Lower leg skin (tissue), 4 donors: ENCODE measurements at regions not wholly inside any gene's neighbourhood (a gene's known extent, or its start where the extent isn't known, plus 50 kb on each side); places are given as distances from the start of the nearest gene placed in this dataset.

ENCODE experiments used
- DNase-seq, 2 donors: peaks; one replicate each; pipeline ENCODE4 v3.0.0-alpha.2; 2019; ENCODE audit warnings: low spot score in 2 of 2
- H3K4me3 ChIP-seq: fragments of 200-600 bp; sonication (generic); 2 replicates; pipeline ENCODE4 v1.5.1; 2017; ENCODE audit warnings: mild to moderate bottlenecking, low read depth; ENCODE audit not compliant: poor library complexity, severe bottlenecking
- POLR2A ChIP-seq, 2 donors: fragments of 450-650 bp; IDR thresholded peaks; one replicate each; pipeline ENCODE4 v1.6.1; 2016 to 2017; ENCODE audit warnings: antibody characterized with exemption in 2 of 2, mild to moderate bottlenecking in 1 of 2, moderate library complexity in 1 of 2
- WGBS, 2 donors: methylation state at CpG; one replicate each; pipeline ENCODE4 v1.1.5; 2018; 5-methylcytosine and 5-hydroxymethylcytosine counted together
- intact Hi-C: fragments of 100-400 bp; cut with DNase I; formaldehyde crosslinking; loops from one replicate; pipeline ENCODE4 v1.15.0; 2023; ENCODE audit warnings: low total_unique reads
- TF ChIP-seq, protein P1 (sequence below), 3 donors: fragments of 450-650 bp; IDR thresholded peaks; one replicate each; pipeline ENCODE4 v1.5.1; 2016; ENCODE audit warnings: antibody characterized with exemption in 3 of 3, mild to moderate bottlenecking in 3 of 3, moderate library complexity in 2 of 3

DNA sequence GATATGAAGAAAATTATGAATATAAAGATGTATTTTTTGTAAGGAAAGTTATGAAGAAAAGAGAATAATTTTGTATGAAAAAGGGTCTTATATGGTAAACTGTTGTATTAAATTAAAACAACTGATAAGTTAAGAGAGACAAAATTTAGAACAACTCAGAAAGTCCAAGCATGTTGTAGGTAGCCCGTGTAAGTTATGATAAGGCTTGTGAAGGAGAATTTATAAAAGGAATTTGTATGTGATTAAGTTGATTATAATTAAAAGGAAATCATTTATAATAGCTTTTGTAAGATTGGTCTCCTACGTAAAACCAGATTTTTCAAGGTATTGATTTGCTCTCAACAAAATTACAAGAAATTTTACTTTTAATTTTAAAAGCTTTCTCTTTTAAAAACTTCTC, 1579.3 kb downstream of the HACE1 start:
- TF ChIP-seq POLR2A (IDR thresholded peaks at IDR 0.05), result no peak
- TF ChIP-seq, protein P1, sequence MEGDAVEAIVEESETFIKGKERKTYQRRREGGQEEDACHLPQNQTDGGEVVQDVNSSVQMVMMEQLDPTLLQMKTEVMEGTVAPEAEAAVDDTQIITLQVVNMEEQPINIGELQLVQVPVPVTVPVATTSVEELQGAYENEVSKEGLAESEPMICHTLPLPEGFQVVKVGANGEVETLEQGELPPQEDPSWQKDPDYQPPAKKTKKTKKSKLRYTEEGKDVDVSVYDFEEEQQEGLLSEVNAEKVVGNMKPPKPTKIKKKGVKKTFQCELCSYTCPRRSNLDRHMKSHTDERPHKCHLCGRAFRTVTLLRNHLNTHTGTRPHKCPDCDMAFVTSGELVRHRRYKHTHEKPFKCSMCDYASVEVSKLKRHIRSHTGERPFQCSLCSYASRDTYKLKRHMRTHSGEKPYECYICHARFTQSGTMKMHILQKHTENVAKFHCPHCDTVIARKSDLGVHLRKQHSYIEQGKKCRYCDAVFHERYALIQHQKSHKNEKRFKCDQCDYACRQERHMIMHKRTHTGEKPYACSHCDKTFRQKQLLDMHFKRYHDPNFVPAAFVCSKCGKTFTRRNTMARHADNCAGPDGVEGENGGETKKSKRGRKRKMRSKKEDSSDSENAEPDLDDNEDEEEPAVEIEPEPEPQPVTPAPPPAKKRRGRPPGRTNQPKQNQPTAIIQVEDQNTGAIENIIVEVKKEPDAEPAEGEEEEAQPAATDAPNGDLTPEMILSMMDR (IDR thresholded peaks at IDR 0.05), result no peak
- WGBS, 2 donors, result 83 to 86% methylated on average over 2 of the region's 2 CpGs
- no peak overlapping the region for H3K4me3 ChIP-seq
- DNase-seq, result no peak
- intact Hi-C loops, result no loop called here

- intact Hi-C loops, result no loop called here
- H3K4me3 ChIP-seq, result no peak overlapping the region
- 79 to 86% methylated on average over 1 of the region's 1 CpG for WGBS, 2 donors
- no peak for TF ChIP-seq POLR2A (IDR thresholded peaks at IDR 0.05)
- TF ChIP-seq, protein P1 (IDR thresholded peaks at IDR 0.05), result no peak
- DNase-seq, result no peak
Observed at GRCh38 chr6:103277936-103278335, 1581.8 kb downstream of the HACE1 start.

- H3K4me3 ChIP-seq, result no peak overlapping the region
- no peak for DNase-seq
- TF ChIP-seq, protein P1 (IDR thresholded peaks at IDR 0.05), result no peak
- no peak for TF ChIP-seq POLR2A (IDR thresholded peaks at IDR 0.05)
- intact Hi-C loops, result no loop called here
- 23 to 54% methylated on average over 1 of the region's 1 CpG for WGBS, 2 donors
Observed at GRCh38 chr6:103273048-103273447, 1586.7 kb downstream of the HACE1 start.

- no peak for DNase-seq
- no peak overlapping the region for H3K4me3 ChIP-seq
- TF ChIP-seq, protein P1 (IDR thresholded peaks at IDR 0.05), result no peak
- no peak for TF ChIP-seq POLR2A (IDR thresholded peaks at IDR 0.05)
- WGBS, 2 donors, result 54 to 67% methylated on average over 2 of the region's 2 CpGs
- intact Hi-C loops, result no loop called here
Observed at GRCh38 chr6:103269581-103269980, 1590.1 kb downstream of the HACE1 start.

DNA sequence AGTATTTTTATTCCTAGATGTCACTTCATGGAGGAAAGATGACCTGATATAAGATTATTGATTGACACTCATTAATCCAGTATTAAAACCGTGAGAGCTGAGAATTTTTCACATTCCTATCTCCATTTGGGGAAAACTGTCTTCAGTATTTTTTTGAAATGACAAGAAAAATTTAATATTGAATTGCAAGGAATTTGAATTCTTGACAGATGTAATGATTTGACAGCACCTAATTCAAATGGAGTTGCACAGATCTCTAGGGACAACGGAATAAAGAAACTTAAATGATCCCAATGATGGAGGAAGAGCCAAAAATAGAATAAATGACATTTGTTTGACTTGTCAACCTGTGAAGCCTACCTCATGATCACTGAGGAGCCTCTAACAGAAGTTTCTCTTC, 1591.4 kb downstream of the HACE1 start:
- DNase-seq, result no peak
- H3K4me3 ChIP-seq, result no peak overlapping the region
- intact Hi-C loops, result no loop called here
- TF ChIP-seq, protein P1 (IDR thresholded peaks at IDR 0.05), result no peak
- TF ChIP-seq POLR2A (IDR thresholded peaks at IDR 0.05), result no peak
- WGBS, 2 donors, result 56 to 77% methylated on average over 2 of the region's 2 CpGs

GRCh38 chr6:103264020-103264419, 1595.7 kb downstream of the HACE1 start:
- intact Hi-C loops, result no loop called here
- no peak overlapping the region for H3K4me3 ChIP-seq
- WGBS, 2 donors, result 85 to 89% methylated on average over 7 to 9 of the region's 9 CpGs
- TF ChIP-seq, protein P1 (IDR thresholded peaks at IDR 0.05), result no peak
- TF ChIP-seq POLR2A (IDR thresholded peaks at IDR 0.05), result no peak
- no peak for DNase-seq
